Hepatocyte (in vitro differentiated cells): ENCODE measurements at regions not wholly inside any gene's neighbourhood (a gene's known extent, or its start where the extent isn't known, plus 50 kb on each side); places are given as distances from the start of the nearest gene placed in this dataset.
"Not testable (repeated sequence)": the region's sequence is repeated elsewhere in the genome, so short reads cannot be mapped to it uniquely, and the experiment has no call there.

Source experiments
- DNase-seq: peaks from one replicate; pipeline ENCODE4 v3.0.0-alpha.2; 2016; ENCODE audit warnings: low spot score
- H2AFZ ChIP-seq: fragments of 200-600 bp; sonication (generic); 2 replicates; pipeline ENCODE4 v1.6.0; 2016; ENCODE audit warnings: antibody characterized with exemption, mild to moderate bottlenecking
- H3K27ac ChIP-seq: fragments of 200-600 bp; sonication (generic); 2 replicates; pipeline ENCODE4 v1.5.1; 2016; ENCODE audit warnings: mild to moderate bottlenecking
- H3K27me3 ChIP-seq: fragments of 200-600 bp; sonication (generic); 2 replicates; pipeline ENCODE4 v1.6.1; 2016
- H3K36me3 ChIP-seq: fragments of 200-600 bp; sonication (generic); replicated peaks from 2 replicates; pipeline ENCODE4 v1.5.1; 2016; ENCODE audit warnings: low read depth; ENCODE audit not compliant: insufficient read depth
- H3K4me1 ChIP-seq: fragments of 200-600 bp; sonication (generic); 2 replicates; pipeline ENCODE4 v1.5.1; 2016; ENCODE audit warnings: mild to moderate bottlenecking, moderate library complexity; ENCODE audit not compliant: insufficient read depth
- H3K4me2 ChIP-seq: fragments of 200-600 bp; sonication (generic); 2 replicates; pipeline ENCODE4 v1.6.0; 2016
- H3K4me3 ChIP-seq: fragments of 200-600 bp; sonication (generic); 2 replicates; pipeline ENCODE4 v1.5.1; 2016; ENCODE audit warnings: mild to moderate bottlenecking
- H3K79me2 ChIP-seq: fragments of 200-600 bp; sonication (generic); 2 replicates; pipeline ENCODE4 v1.6.0; 2017; ENCODE audit warnings: mild to moderate bottlenecking
- H3K9me2 ChIP-seq: fragments of 200-600 bp; sonication (generic); replicated peaks from 2 replicates; pipeline ENCODE4 v1.6.0; 2017; ENCODE audit warnings: mild to moderate bottlenecking; ENCODE audit not compliant: insufficient read depth
- H3K9me3 ChIP-seq: fragments of 200-600 bp; sonication (generic); 2 replicates; pipeline ENCODE4 v1.5.1; 2016; ENCODE audit warnings: low read depth, mild to moderate bottlenecking
- H4K20me1 ChIP-seq: fragments of 200-600 bp; sonication (generic); 2 replicates; pipeline ENCODE4 v1.6.0; 2016; ENCODE audit warnings: mild to moderate bottlenecking; ENCODE audit not compliant: insufficient read depth, poor library complexity, severe bottlenecking
- EZH2 ChIP-seq: fragments of 200-600 bp; sonication (generic); IDR thresholded peaks from 2 replicates; pipeline ENCODE4 v1.6.1; 2016; ENCODE audit warnings: antibody characterized with exemption, mild to moderate bottlenecking, borderline replicate concordance
- EZH2phosphoT487 ChIP-seq: fragments of 200-600 bp; sonication (generic); IDR thresholded peaks from one replicate; pipeline ENCODE4 v1.6.1; 2018; ENCODE audit warnings: antibody characterized with exemption, mild to moderate bottlenecking, low read depth, moderate library complexity; ENCODE audit not compliant: unreplicated experiment, severe bottlenecking
- WGBS: methylation state at CpG from one replicate; pipeline ENCODE4 v1.1.6; 2016; ENCODE audit warnings: low lambda C conversion rate; ENCODE audit errors: missing lambda C conversion rate; 5-methylcytosine and 5-hydroxymethylcytosine counted together
- TF ChIP-seq, protein P1 (sequence below): fragments of 200-600 bp; sonication (generic); IDR thresholded peaks from 2 replicates; pipeline ENCODE4 v1.5.1; 2016; ENCODE audit warnings: antibody characterized with exemption, mild to moderate bottlenecking; ENCODE audit not compliant: poor library complexity

- H3K79me2 ChIP-seq, H2AFZ ChIP-seq, H3K4me2 ChIP-seq, DNase-seq, H3K27ac ChIP-seq, H4K20me1 ChIP-seq, H3K4me3 ChIP-seq, H3K27me3 ChIP-seq, H3K36me3 ChIP-seq, H3K4me1 ChIP-seq, H3K9me2 ChIP-seq: not testable (repeated sequence)
- peaks cover 18% of the 10 kb centered on the region for H3K9me3 ChIP-seq
- 35% methylated on average over 3 of the region's 3 CpGs for WGBS
Observed at GRCh38 chr17:43345515-43345914, 53.3 kb upstream of the ARL4D start.

- H3K36me3 ChIP-seq = no peaks in the 10 kb centered on the region
- H3K4me3 ChIP-seq = no peak overlapping the region
- no peak overlapping the region for H3K27ac ChIP-seq
- no peaks in the 10 kb centered on the region for H4K20me1 ChIP-seq
- no peaks in the 10 kb centered on the region for H3K79me2 ChIP-seq
- no peak for DNase-seq
- H3K4me2 ChIP-seq = no peak overlapping the region
- H2AFZ ChIP-seq = no peak overlapping the region
- WGBS = 81% methylated on average over 6 of the region's 6 CpGs
- no peak for TF ChIP-seq EZH2
- no peak for TF ChIP-seq EZH2phosphoT487
- TF ChIP-seq, protein P1, sequence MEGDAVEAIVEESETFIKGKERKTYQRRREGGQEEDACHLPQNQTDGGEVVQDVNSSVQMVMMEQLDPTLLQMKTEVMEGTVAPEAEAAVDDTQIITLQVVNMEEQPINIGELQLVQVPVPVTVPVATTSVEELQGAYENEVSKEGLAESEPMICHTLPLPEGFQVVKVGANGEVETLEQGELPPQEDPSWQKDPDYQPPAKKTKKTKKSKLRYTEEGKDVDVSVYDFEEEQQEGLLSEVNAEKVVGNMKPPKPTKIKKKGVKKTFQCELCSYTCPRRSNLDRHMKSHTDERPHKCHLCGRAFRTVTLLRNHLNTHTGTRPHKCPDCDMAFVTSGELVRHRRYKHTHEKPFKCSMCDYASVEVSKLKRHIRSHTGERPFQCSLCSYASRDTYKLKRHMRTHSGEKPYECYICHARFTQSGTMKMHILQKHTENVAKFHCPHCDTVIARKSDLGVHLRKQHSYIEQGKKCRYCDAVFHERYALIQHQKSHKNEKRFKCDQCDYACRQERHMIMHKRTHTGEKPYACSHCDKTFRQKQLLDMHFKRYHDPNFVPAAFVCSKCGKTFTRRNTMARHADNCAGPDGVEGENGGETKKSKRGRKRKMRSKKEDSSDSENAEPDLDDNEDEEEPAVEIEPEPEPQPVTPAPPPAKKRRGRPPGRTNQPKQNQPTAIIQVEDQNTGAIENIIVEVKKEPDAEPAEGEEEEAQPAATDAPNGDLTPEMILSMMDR = no peak
- H3K27me3 ChIP-seq = no peaks in the 10 kb centered on the region
- H3K9me2 ChIP-seq = no peaks in the 10 kb centered on the region
- no peaks in the 10 kb centered on the region for H3K4me1 ChIP-seq
- H3K9me3 ChIP-seq = peaks cover 18% of the 10 kb centered on the region
Observed at GRCh38 chr17:43344685-43345084, 54.1 kb upstream of the ARL4D start.

GRCh38 chr17:43342589-43342890 lies 56.3 kb upstream of the ARL4D start:
- no peak for TF ChIP-seq EZH2
- TF ChIP-seq, protein P1 = no peak
- TF ChIP-seq EZH2phosphoT487 = no peak
- H3K27me3 ChIP-seq = no peaks in the 10 kb centered on the region
- no peak overlapping the region for H3K27ac ChIP-seq
- no peak overlapping the region for H3K4me3 ChIP-seq
- DNase-seq = no peak
- WGBS = 75% methylated on average over 5 of the region's 5 CpGs
- H3K4me2 ChIP-seq = no peak overlapping the region
- no peaks in the 10 kb centered on the region for H3K79me2 ChIP-seq
- no peaks in the 10 kb centered on the region for H3K4me1 ChIP-seq
- H2AFZ ChIP-seq = no peak overlapping the region
- H4K20me1 ChIP-seq = no peaks in the 10 kb centered on the region
- H3K36me3 ChIP-seq = no peaks in the 10 kb centered on the region
- peaks cover 8% of the 10 kb centered on the region for H3K9me3 ChIP-seq
- H3K9me2 ChIP-seq = no peaks in the 10 kb centered on the region

DNA sequence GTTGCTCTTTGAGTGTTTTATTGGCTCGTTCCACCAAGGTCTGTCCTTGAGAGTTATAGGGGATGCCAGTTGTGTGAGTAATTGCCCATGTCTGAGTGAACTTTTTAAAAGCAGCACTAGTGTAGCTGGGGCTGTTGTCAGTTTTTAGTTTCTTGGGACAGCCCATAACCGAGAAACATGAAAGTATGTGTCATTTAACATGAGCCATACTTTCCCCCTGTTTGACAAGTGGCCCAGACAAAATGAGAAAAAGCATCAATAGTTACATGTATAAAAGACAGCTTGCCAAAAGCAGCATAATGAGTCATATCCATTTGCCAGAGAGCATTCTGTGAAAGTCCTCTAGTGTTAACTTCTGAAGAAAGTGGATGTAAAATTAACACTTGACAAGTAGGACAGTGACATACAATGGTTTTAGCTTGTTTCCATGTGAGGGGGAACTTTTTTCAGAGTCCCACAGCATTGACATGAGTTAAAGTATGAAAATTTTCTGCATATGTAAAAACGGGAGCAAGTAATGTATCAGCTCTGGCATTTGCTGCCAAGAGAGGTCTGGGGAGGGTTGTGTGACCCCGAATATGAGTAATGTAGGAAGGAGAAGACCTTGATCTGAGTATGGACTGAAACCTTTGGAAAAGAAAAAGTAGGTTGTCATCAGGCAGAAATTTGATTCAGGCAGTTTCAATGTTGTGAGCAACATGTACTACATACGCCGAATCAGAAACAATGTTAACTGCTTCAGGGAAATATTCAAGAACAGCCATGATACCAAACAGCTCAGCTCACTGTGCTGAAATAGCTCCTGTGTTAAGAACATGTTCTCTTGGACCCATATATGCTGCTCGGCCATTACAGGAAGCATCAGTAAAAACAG lies 56.8 kb upstream of the ARL4D start:
- peaks cover 3% of the 10 kb centered on the region for H3K9me3 ChIP-seq
- no peak overlapping the region for H3K4me2 ChIP-seq
- no peaks in the 10 kb centered on the region for H3K79me2 ChIP-seq
- no peaks in the 10 kb centered on the region for H3K4me1 ChIP-seq
- H3K36me3 ChIP-seq = no peaks in the 10 kb centered on the region
- no peaks in the 10 kb centered on the region for H4K20me1 ChIP-seq
- H3K27ac ChIP-seq = no peak overlapping the region
- DNase-seq = no peak
- no peak overlapping the region for H3K4me3 ChIP-seq
- WGBS = 66% methylated on average over 7 of the region's 7 CpGs
- no peaks in the 10 kb centered on the region for H3K9me2 ChIP-seq
- H2AFZ ChIP-seq = no peak overlapping the region
- TF ChIP-seq EZH2phosphoT487 (no peak), EZH2 (no peak)
- TF ChIP-seq, protein P1 = no peak
- H3K27me3 ChIP-seq = no peaks in the 10 kb centered on the region
